AG09309 (cell line): ENCODE measurements at regions not wholly inside any gene's neighbourhood (a gene's known extent, or its start where the extent isn't known, plus 50 kb on each side); places are given as distances from the start of the nearest gene placed in this dataset.

Source experiments
- DNase-seq: peaks from one replicate; pipeline ENCODE4 v3.0.0-alpha.2; 2010; ENCODE audit warnings: low read depth
- H3K4me3 ChIP-seq: 2 replicates; pipeline ENCODE4 v1.5.1; 2011; ENCODE audit warnings: mild to moderate bottlenecking, low read depth, low read length, moderate library complexity; ENCODE audit not compliant: control insufficient read depth
- TF ChIP-seq, protein P1 (sequence below): IDR thresholded peaks from 2 replicates; pipeline ENCODE4 v1.5.1; 2011; ENCODE audit warnings: mild to moderate bottlenecking, low read depth, low read length, inconsistent platforms; ENCODE audit not compliant: insufficient read depth, control insufficient read depth; ENCODE audit errors: missing control alignments

DNA sequence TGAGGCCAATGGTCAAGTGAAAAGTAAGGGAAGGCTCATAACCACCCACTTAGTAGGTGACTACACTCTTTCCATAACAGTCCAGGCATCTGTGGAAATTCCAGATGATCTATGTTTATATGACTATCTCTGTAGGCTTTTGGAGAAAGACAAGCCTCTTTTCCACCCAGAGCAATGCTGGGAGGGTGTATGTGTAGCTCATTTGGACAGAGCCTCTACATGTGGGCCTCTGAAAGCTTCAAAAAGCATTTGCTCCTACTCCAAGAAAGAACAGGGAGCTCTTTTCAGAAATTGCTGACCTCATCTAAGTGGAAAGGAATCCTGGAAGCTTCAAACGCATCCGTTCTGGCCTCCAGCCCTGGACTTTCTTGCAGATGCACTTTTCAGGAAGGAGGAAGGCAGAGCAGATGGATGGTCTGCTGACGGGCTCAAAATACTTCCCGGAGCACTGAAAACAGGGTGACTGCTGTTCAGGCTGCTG is 308.7 kb downstream of the LRATD1 start:
- H3K4me3 ChIP-seq, result no peak overlapping the region
- DNase-seq, result no peak
- TF ChIP-seq, protein P1, sequence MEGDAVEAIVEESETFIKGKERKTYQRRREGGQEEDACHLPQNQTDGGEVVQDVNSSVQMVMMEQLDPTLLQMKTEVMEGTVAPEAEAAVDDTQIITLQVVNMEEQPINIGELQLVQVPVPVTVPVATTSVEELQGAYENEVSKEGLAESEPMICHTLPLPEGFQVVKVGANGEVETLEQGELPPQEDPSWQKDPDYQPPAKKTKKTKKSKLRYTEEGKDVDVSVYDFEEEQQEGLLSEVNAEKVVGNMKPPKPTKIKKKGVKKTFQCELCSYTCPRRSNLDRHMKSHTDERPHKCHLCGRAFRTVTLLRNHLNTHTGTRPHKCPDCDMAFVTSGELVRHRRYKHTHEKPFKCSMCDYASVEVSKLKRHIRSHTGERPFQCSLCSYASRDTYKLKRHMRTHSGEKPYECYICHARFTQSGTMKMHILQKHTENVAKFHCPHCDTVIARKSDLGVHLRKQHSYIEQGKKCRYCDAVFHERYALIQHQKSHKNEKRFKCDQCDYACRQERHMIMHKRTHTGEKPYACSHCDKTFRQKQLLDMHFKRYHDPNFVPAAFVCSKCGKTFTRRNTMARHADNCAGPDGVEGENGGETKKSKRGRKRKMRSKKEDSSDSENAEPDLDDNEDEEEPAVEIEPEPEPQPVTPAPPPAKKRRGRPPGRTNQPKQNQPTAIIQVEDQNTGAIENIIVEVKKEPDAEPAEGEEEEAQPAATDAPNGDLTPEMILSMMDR, result no peak

DNA sequence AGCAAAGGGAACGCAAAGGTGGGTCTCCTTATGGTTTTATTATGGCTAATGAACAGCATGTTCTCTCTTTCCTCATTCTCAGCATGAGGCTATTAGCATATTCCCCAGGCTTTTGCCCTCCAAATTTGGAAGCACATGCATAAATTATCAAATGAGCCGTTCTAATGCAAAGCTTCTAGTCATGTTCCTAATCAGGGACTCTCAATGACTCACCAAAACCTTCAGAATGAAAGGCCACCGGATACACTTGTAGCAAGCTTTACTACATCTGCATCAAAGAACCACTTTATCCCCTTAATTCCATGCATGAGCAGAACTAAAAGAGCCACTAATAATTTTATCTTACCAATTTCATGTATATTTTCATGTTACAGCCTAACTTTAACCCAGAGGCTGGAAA is 310.5 kb downstream of the LRATD1 start:
- TF ChIP-seq, protein P1, result no peak
- DNase-seq, result no peak
- H3K4me3 ChIP-seq, result no peak overlapping the region

DNA sequence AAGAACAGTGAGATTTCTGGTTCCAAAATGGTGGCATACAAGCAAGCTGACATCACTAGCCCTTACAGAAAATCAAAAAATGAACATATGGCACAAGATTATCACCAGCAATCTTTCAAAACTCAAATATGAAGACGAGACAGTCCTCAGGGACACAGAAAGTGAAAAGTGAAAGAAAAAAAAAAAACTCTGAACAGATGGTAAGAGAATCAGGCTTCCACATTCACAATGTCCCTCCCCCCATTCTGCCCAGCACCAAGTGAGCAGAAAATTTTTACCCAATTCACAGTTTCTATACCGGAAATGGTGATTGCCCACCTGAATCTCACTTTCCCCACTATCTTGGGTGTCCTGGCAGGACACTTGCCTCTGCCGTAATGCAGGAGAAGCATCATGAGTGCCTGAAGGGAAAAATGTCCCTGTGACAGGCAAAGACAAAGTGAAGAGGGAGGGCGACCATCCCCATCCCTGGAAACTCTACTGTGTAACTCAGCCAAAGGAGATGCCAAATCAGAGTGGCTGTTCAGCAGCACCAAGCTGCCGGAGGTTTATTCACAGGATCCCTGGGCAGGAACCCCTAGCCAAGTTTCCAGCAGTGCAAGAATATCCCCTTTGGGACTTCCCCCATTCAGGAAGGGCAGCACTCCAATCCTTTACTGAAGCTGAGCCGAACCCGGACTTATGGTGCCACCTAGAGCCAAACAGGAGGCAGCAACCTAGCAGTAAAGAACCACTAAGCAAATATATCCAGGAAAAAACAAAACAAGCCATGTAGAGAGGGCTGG is 312.2 kb downstream of the LRATD1 start:
- peak; percentile 1 for DNase-seq
- TF ChIP-seq, protein P1, result peak; percentile 27
- H3K4me3 ChIP-seq, result no peak overlapping the region

DNA sequence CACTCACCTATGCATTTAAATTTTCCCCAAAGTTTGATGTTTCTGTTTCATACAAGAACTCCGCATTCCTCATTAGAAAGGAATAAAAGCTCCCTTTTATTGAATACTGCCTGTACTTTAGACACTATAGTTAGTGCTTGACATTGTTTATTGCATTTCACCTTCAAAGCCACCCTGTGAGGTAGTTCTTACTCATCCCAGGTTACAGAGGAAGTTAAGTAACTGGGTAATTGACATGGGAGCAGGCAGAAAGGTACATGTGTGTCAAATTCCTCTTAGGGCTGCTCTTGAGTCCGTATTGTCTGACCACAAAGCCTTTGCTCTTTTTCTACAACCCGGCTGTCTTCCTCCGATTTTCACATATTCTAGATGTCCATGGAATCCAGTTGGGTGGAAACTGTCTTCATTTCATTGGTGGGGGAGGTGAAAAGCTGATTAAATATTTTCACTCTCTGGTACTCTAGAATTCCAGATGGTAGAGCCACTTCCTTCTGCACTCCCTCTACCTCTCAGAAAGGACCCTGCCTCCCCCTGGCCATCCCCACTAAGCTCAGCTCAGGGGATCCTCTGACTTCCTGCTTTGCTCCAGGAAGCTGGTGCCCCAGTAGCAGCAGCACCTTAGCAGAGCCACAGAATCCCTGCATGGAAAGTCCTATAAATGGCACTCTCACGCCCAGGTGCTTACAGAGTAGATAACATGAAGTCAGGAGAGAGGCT is 319.2 kb downstream of the LRATD1 start:
- DNase-seq, result no peak
- TF ChIP-seq, protein P1, result no peak
- H3K4me3 ChIP-seq, result no peak overlapping the region

DNA sequence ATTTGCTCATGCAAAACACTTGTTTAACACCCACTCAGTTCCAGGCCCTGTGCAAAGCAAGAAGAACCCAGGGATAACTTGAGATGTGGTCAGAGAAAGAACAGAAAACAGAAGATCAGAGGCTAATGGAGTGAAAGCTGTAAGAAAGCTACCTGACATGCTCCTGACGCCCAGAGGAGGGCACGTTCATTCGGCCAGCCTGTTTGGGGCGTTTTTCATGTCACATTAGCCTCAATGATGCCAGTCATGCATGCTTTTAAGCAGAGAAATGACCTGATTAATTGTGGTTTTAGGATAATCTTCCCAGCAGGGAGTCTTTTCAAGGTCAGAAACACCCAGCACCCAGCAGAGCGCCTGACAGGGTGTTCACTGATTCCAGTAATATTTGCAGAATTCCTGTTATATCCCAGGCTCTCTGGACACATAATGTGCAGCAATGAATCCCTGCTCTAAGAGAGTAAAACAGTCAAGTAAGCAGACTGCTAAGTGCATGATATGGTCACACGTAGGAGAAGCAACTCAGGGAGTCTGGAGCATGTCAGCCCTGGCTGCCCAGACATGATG is 320.0 kb downstream of the LRATD1 start:
- no peak overlapping the region for H3K4me3 ChIP-seq
- no peak for DNase-seq
- TF ChIP-seq, protein P1, result no peak

DNA sequence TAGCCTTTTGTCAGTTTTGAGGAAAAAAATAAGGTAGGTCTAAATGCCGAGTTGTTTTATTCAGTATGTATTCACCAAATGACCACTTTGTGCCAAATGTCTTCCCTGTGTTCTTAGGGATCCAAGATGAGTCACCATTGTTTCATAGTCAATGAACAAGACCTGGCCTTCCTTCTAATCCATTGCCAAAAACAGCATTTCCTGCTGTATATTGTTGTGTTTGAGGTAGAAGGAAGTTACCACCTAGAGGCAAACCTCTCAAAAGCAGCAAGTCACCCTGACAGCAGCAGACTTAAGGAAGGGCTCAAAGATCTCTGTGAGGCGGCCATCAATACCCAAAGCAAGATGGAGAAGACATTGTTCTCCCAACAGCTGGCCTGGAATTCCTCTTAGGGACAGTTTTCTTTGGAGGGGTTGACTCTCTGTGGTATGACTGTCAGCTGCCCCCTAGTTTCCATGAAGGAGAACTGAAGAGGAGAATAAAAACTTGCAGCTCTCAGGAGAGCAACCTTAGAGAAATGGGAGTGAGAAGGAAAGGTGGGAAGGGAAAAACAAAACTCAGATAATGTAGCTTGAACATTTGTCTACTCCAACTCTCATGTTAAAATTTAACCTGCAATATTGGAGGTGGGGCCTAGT is 328.3 kb downstream of the LRATD1 start:
- no peak overlapping the region for H3K4me3 ChIP-seq
- TF ChIP-seq, protein P1, result no peak
- no peak for DNase-seq
